IMR-90 (cell line): ENCODE measurements at regions not wholly inside any gene's neighbourhood (a gene's known extent, or its start where the extent isn't known, plus 50 kb on each side); places are given as distances from the start of the nearest gene placed in this dataset.

Experiments used
- CTCF ChIP-seq: conservative IDR thresholded peaks from 2 replicates; pipeline ENCODE4 v1.5.1; 2012; ENCODE audit warnings: mild to moderate bottlenecking, low read depth, low read length, improper control_type of control experiment
- ELK1 ChIP-seq: fragments of 150-350 bp; IDR thresholded peaks from 2 replicates; pipeline ENCODE4 v1.6.1; 2016; ENCODE audit warnings: low read depth, mild to moderate bottlenecking, low read length, moderate library complexity, borderline replicate concordance
- MAFK ChIP-seq: IDR thresholded peaks from 2 replicates; pipeline ENCODE4 v1.6.1; 2012; ENCODE audit warnings: low read depth, low read length, improper control_type of control experiment
- POLR2A ChIP-seq: IDR thresholded peaks from 2 replicates; pipeline ENCODE4 v1.6.1; 2012; ENCODE audit warnings: mild to moderate bottlenecking, low read depth, low read length
- USF2 ChIP-seq: fragments of 150-350 bp; IDR thresholded peaks from 2 replicates; pipeline ENCODE4 v1.6.1; 2017; ENCODE audit warnings: mild to moderate bottlenecking, antibody characterized with exemption, low read length, low read depth

- TF ChIP-seq USF2 (no peak), ELK1 (no peak), POLR2A (no peak), CTCF (no peak), MAFK (no peak)
Observed at GRCh38 chr10:31123946-31124345, 92.3 kb upstream of the ZNF438 start.
